ENCODE measurements at regions not wholly inside any gene's neighbourhood (a gene's known extent, or its start where the extent isn't known, plus 50 kb on each side); places are given as distances from the start of the nearest gene placed in this dataset.

DNA sequence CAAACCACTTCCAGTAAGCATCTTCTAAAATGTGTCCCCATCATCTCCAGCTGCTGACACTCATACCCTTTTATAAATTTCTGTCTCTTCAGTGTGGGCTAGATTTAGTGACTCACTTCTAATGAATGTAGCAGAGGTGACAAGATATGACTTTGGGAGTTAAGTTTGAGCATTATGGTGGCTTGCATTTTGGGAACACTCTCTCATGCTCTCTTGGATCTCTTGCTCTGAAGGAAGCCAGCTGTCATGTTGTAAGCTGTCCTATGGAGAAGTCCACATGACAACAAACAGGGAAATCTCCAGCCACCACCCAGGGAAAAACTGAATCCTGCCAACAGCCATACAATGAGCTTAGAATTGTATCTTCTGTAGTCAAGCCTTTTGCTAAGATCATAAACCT, 691.3 kb upstream of the PCDH7 start:
- no peak for TF ChIP-seq LEF1 (IDR thresholded peaks at IDR 0.05; ENCODE audit: borderline replicate concordance)
- TF ChIP-seq CTBP1 (IDR thresholded peaks at IDR 0.05; ENCODE audit: borderline replicate concordance) = no peak
- no peak for TF ChIP-seq FOXM1 (IDR thresholded peaks at IDR 0.05; ENCODE audit: borderline replicate concordance)
- TF ChIP-seq HDGF (IDR thresholded peaks at IDR 0.05; ENCODE audit: borderline replicate concordance) = no peak
- TF ChIP-seq ELF4 (IDR thresholded peaks at IDR 0.05) = no peak
- TF ChIP-seq SP1 (IDR thresholded peaks at IDR 0.05) = no peak
- TF ChIP-seq TARDBP (IDR thresholded peaks at IDR 0.05) = no peak
- no peak for TF ChIP-seq NFRKB (IDR thresholded peaks at IDR 0.05)

All from HEK293T (cell line).